ENCODE measurements at regions not wholly inside any gene's neighbourhood (a gene's known extent, or its start where the extent isn't known, plus 50 kb on each side); places are given as distances from the start of the nearest gene placed in this dataset.

DNA sequence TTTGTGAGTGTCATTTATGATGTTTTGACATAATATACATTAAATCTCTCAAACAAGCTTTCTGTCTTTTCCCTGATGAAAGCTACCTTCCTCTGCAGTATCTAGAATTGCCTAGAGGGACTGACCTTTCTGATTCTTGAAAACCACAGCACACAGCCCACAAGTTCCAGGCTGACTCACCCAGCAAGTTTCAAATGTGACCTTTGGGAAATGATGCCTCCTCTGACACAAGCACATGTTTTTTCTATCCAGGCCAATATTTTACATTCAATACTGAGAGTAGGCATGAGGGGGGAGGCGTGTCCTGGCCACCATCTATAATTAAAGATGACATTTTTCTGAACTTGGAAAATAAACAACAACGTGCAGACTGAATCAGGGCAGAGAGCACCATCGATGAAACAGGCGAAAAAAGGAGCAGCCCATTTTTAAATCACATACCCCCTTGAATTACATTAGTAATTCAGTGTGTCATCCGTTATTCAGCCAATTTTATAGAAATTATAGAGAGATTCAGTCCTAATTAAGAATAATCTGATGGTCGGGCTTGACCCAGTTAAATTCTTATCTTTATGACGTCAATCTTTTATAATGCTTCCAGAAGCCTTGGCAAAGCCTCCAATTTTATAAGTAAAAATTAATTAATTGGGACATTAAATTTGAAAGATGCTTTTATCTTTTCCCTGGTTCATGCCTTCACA lies 292.6 kb upstream of the CDH11 start:
- H3K4me1 Mint-ChIP-seq = peaks cover 14% of the 10 kb centered on the region
- H3K27me3 Mint-ChIP-seq (ENCODE audit: low read depth) = no peaks in the 10 kb centered on the region
- no peaks in the 10 kb centered on the region for H3K36me3 Mint-ChIP-seq (ENCODE audit: low read depth)
- no peak overlapping the region for H3K27ac Mint-ChIP-seq (ENCODE audit: unreplicated experiment)
- peaks cover 2% of the 10 kb centered on the region for H3K9me3 Mint-ChIP-seq
- no peak overlapping the region for H3K4me3 Mint-ChIP-seq
- TF ChIP-seq, protein P1, sequence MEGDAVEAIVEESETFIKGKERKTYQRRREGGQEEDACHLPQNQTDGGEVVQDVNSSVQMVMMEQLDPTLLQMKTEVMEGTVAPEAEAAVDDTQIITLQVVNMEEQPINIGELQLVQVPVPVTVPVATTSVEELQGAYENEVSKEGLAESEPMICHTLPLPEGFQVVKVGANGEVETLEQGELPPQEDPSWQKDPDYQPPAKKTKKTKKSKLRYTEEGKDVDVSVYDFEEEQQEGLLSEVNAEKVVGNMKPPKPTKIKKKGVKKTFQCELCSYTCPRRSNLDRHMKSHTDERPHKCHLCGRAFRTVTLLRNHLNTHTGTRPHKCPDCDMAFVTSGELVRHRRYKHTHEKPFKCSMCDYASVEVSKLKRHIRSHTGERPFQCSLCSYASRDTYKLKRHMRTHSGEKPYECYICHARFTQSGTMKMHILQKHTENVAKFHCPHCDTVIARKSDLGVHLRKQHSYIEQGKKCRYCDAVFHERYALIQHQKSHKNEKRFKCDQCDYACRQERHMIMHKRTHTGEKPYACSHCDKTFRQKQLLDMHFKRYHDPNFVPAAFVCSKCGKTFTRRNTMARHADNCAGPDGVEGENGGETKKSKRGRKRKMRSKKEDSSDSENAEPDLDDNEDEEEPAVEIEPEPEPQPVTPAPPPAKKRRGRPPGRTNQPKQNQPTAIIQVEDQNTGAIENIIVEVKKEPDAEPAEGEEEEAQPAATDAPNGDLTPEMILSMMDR (conservative IDR thresholded peaks at IDR 0.05) = no peak
- DNase-seq (ENCODE audit: low read depth, low spot score) = no peak

- no peak for DNase-seq (ENCODE audit: low read depth, low spot score)
- H3K36me3 Mint-ChIP-seq (ENCODE audit: low read depth) = no peaks in the 10 kb centered on the region
- no peaks in the 10 kb centered on the region for H3K27me3 Mint-ChIP-seq (ENCODE audit: low read depth)
- H3K4me1 Mint-ChIP-seq = peaks cover 14% of the 10 kb centered on the region
- peaks cover 2% of the 10 kb centered on the region for H3K9me3 Mint-ChIP-seq
- H3K27ac Mint-ChIP-seq (ENCODE audit: unreplicated experiment) = no peak overlapping the region
- TF ChIP-seq, protein P1 (conservative IDR thresholded peaks at IDR 0.05) = no peak
- no peak overlapping the region for H3K4me3 Mint-ChIP-seq
These were observed 292.0 kb upstream of the CDH11 start for GRCh38 chr16:65413861-65414260.

GRCh38 chr16:65410801-65411200 lies 288.9 kb upstream of the CDH11 start:
- H3K4me3 Mint-ChIP-seq = no peak overlapping the region
- H3K4me1 Mint-ChIP-seq = peaks cover 14% of the 10 kb centered on the region
- no peak overlapping the region for H3K27ac Mint-ChIP-seq (ENCODE audit: unreplicated experiment)
- no peaks in the 10 kb centered on the region for H3K27me3 Mint-ChIP-seq (ENCODE audit: low read depth)
- DNase-seq (ENCODE audit: low read depth, low spot score) = no peak
- H3K36me3 Mint-ChIP-seq (ENCODE audit: low read depth) = no peaks in the 10 kb centered on the region
- no peaks in the 10 kb centered on the region for H3K9me3 Mint-ChIP-seq
- TF ChIP-seq, protein P1 (conservative IDR thresholded peaks at IDR 0.05) = no peak

DNA sequence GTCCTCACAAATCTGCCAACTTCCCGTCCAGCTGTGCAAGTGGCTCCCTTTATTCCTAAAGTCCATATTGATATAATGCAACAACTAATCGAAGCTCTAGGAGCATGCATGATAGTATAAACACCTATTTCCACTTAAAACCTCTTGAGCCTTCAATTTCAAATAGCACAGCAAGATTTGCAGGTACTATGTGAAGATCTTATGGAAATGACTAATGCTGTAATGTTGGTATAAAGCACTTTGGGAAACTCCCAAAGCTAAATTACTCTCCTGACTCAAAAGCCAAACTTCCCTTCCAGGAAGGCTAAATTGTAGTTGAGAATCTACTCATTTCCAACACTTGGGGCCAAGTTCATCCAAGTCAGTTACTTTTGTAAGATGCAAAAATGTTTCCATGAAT lies 287.6 kb upstream of the CDH11 start:
- H3K36me3 Mint-ChIP-seq (ENCODE audit: low read depth) = no peaks in the 10 kb centered on the region
- H3K4me3 Mint-ChIP-seq = no peak overlapping the region
- H3K9me3 Mint-ChIP-seq = no peaks in the 10 kb centered on the region
- TF ChIP-seq, protein P1 (conservative IDR thresholded peaks at IDR 0.05) = no peak
- no peaks in the 10 kb centered on the region for H3K27me3 Mint-ChIP-seq (ENCODE audit: low read depth)
- H3K4me1 Mint-ChIP-seq = peaks cover 14% of the 10 kb centered on the region
- H3K27ac Mint-ChIP-seq (ENCODE audit: unreplicated experiment) = no peak overlapping the region
- DNase-seq (ENCODE audit: low read depth, low spot score) = no peak

GRCh38 chr16:65406933-65407332 lies 285.1 kb upstream of the CDH11 start:
- Mint-ChIP-seq H3K9me3 (peaks cover 2% of the 10 kb centered on the region), H3K4me3 (no peak overlapping the region), H3K36me3 (ENCODE audit: low read depth) (peaks cover 2% of the 10 kb centered on the region), H3K27ac (ENCODE audit: unreplicated experiment) (no peak overlapping the region), H3K27me3 (ENCODE audit: low read depth) (no peaks in the 10 kb centered on the region), H3K4me1 (peaks cover 10% of the 10 kb centered on the region)
- TF ChIP-seq, protein P1 (conservative IDR thresholded peaks at IDR 0.05) = no peak
- no peak for DNase-seq (ENCODE audit: low read depth, low spot score)
